Right cardiac atrium (tissue), 5 donors: ENCODE measurements at regions not wholly inside any gene's neighbourhood (a gene's known extent, or its start where the extent isn't known, plus 50 kb on each side); places are given as distances from the start of the nearest gene placed in this dataset.
"Not testable (repeated sequence)": the region's sequence is repeated elsewhere in the genome, so short reads cannot be mapped to it uniquely, and the experiment has no call there.

Source experiments
- ATAC-seq, 2 donors: fragments of 200-7000 bp; cut with Tn5 transposase; one replicate each; pipeline versions ENCODE4 v1.8.0 to v1.9.1; 2020; ENCODE audit warnings: moderate library complexity in 2 of 2, mild to moderate bottlenecking in 1 of 2
- DNase-seq, 3 donors: peaks; one replicate each; pipeline ENCODE4 v3.0.0-alpha.2; 2020
- H3K27ac ChIP-seq: one replicate; pipeline ENCODE4 v1.5.1; 2013; ENCODE audit warnings: mild to moderate bottlenecking, low read length, control low read depth, moderate library complexity
- H3K27me3 ChIP-seq: one replicate; pipeline ENCODE4 v1.6.1; 2013; ENCODE audit not compliant: control insufficient read depth, insufficient read depth
- H3K4me1 ChIP-seq: one replicate; pipeline ENCODE4 v1.6.1; 2013; ENCODE audit warnings: low read length; ENCODE audit not compliant: control insufficient read depth, insufficient read depth
- H3K4me3 ChIP-seq: one replicate; pipeline ENCODE4 v1.5.1; 2013; ENCODE audit warnings: low read length, control low read depth
- H3K9me3 ChIP-seq: one replicate; pipeline ENCODE4 v1.6.1; 2013; ENCODE audit warnings: low read length; ENCODE audit not compliant: control insufficient read depth
- WGBS: extraction: QIAGEN DNeasy Blood & Tissue Kit; methylation state at CpG from one replicate; pipeline ENCODE4 v1.1.7; 2013; 5-methylcytosine and 5-hydroxymethylcytosine counted together
- intact Hi-C, 4 donors: fragments of 100-400 bp; cut with DNase I; formaldehyde crosslinking; loops; one replicate each; pipeline versions ENCODE4 v1.11.0 to v1.14.0; 2022 to 2023
- donor health status: healthy with polysubstance abuse.
- donor health status: DM: no; HTN: yes; CAD: no.
- donor health status: DM: no; HTN: no; CAD: no.
- donor health status: DM: no; HTN: yes; CAD: no; lungs with severe emphysema.
- donor health status: DM: yes; HTN: yes; CAD: no.

DNA sequence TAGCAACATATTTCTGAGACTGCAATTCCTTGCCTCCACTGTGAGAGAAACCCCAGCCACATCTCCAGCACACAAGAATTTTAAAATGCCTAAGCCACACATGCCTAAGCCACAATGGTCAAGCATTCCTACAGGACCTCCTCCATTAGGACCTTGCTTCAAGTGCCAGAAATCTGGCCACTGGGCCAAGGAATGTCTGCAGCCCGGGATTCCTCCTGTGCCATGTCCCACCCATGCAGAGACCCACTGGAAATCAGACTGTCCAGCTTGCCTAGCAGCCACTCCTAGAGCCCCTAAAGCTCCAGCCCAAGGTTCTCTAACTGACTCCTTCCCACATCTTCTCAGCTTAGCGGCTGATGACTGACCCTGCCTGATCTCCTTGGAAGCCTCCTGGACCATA lies 117.5 kb downstream of the AHR start:
- intact Hi-C loops = no loop called here
- ATAC-seq = no peak
- Histone ChIP-seq H3K9me3 (peaks cover 2% of the 10 kb centered on the region), H3K4me1 (no peaks in the 10 kb centered on the region), H3K4me3 (no peak overlapping the region), H3K27ac (no peak overlapping the region), H3K27me3 (no peaks in the 10 kb centered on the region)
- WGBS = 96% methylated on average over 2 of the region's 2 CpGs
- no peak for DNase-seq

DNA sequence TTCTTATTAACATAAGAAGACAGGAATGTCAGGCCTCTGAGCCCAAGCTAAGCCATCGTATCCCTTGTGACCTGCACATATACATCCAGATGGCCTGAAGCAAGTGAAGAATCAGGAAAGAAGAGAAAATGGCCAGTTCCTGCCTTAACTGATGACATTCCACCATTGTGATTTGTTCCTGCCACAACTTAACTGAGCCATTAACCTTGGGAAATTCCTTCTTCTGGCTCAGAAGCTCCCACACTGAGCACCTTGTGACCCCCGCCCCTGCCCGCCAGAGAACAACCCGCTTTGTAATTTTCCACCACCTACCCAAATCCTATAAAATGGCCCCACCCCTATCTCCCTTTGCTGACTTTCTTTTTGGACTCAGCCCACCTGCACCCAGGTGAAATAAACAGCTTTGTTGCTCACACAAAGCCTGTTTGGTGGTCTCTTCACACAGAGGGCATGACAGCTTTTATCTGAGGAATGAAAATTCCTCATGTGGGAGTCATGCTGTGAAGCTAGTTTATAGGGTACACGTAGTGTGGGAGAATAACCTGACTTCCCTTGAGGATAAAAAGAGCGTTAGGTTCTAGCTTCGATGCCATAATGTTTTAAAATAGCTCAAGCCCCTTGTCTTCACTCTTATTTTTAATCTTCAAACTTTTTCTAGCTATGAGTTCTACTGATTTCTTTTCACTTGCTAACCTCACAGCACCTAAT lies 122.0 kb downstream of the AHR start:
- H3K27me3 ChIP-seq, DNase-seq, H3K4me1 ChIP-seq, H3K9me3 ChIP-seq, ATAC-seq, H3K4me3 ChIP-seq, H3K27ac ChIP-seq, intact Hi-C loops: not testable (repeated sequence)
- 77% methylated on average over 7 of the region's 7 CpGs for WGBS

DNA sequence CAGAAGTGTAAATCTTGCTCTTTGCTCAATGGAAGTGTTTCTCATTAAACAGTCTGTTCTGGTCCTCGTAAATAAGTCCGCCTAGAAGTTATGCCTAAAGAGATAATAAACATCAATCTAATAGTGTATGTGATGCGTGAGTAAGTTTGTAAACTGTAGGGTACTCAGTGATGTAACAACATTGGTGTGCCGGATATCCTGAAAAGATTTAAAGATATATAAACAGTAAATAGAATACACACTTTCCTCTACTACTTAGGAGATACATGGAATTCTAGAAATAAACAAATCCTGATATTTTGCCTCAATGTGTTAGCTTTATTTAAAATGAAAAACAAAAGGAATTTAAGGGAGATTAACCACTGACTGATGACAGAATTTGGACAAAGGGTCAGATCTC lies 123.5 kb downstream of the AHR start:
- Histone ChIP-seq H3K4me3 (no peak overlapping the region), H3K27me3 (no peaks in the 10 kb centered on the region), H3K27ac (no peak overlapping the region), H3K4me1 (no peaks in the 10 kb centered on the region), H3K9me3 (no peaks in the 10 kb centered on the region)
- WGBS = 79% methylated on average over 4 of the region's 4 CpGs
- intact Hi-C loops = no loop called here
- DNase-seq = no peak
- no peak for ATAC-seq

DNA sequence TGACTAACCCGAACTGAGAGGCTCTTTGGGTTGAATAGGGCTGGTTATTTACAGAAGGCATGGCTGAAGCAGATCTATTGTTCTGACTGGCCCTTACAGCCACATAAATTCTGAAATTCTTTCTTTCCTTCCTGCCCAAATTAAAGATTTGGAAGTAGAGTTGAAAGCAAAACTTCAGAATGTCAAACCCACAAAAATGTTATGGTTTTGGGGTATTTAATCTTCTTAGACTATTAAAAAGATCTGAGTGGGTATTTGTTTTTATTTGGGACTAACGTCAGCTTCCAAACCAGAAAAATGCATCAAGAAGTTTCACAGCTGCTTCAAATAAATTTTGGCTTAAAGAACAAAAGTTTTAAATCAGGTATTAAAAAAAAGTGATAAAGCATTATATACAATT lies 124.5 kb downstream of the AHR start:
- ATAC-seq (no peak), DNase-seq (no peak)
- Histone ChIP-seq H3K9me3 (no peaks in the 10 kb centered on the region), H3K27me3 (no peaks in the 10 kb centered on the region), H3K4me3 (no peak overlapping the region), H3K4me1 (no peaks in the 10 kb centered on the region), H3K27ac (no peak overlapping the region)
- intact Hi-C loops = no loop called here
- 65% methylated on average over 2 of the region's 2 CpGs for WGBS

DNA sequence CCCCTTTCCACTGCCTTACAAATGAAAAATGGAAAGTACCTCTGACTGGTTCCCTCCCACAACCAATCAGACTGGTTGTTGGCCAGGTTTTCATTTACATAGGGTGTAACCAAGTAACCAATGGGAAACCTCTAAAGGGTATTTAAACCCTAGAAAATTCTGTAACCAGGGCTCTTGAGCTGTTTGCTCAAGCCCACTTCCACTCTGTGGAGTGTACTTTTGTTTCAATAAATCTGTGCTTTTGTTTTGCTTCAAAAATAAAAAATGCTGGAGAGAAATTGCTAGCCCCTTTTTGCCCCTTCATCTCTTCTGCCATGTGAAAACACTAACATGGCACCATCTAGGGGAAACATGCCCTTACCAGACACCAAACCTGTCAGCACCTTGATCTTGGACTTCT lies 129.5 kb downstream of the AHR start:
- Histone ChIP-seq H3K27me3 (no peaks in the 10 kb centered on the region), H3K4me3 (no peak overlapping the region), H3K9me3 (peaks cover 4% of the 10 kb centered on the region), H3K4me1 (no peaks in the 10 kb centered on the region), H3K27ac (no peak overlapping the region)
- intact Hi-C loops = no loop called here
- DNase-seq (no peak), ATAC-seq (no peak)

DNA sequence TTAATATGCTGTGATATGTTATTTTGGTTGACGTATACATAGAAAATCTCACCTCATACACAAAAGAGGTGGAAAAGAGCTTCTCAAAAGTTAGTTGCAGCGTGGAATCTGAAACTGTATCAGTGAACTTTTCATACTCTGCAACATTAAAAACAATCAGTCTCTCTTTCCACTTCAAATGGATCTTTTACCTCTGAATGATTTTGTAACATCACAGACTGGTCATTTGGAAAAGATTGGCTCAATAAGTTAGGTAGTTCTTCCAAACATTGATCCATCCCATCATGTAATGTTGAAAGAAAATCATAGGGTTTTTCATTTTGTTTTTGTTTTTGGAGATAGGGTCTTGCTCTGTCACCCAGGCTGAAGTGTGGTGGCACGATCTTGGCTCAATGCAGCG lies 131.1 kb downstream of the AHR start:
- intact Hi-C loops = no loop called here

DNA sequence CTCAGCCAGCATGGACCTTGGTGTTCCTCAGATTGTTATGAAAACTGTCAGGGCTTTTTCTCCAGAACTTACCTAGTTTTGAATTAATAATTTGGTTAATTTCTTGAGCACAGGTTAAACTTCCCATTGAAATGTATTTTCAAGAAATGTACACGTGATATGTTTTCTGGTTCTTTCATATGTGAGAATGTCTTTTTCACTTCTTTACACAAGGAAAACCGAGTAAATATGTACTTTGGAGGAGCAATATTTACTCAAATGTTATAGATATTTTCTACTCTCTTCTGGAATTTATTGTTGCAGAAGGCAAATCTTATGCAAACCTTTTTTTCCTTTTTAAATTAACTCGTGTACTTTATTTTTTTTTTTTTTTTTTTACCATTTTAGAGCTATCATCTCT lies 134.3 kb downstream of the AHR start:
- WGBS = 88% methylated on average over 3 of the region's 3 CpGs
- no peak overlapping the region for H3K27ac ChIP-seq
- H3K4me3 ChIP-seq = no peak overlapping the region
- intact Hi-C loops = no loop called here
- DNase-seq (no peak), ATAC-seq (no peak)
- no peaks in the 10 kb centered on the region for H3K4me1 ChIP-seq
- H3K9me3 ChIP-seq = peaks cover 4% of the 10 kb centered on the region
- H3K27me3 ChIP-seq = no peaks in the 10 kb centered on the region

More for the DNA sequence above, 131.1 kb downstream of the AHR start:
- H3K9me3 ChIP-seq = peaks cover 4% of the 10 kb centered on the region
- no peaks in the 10 kb centered on the region for H3K4me1 ChIP-seq
- ATAC-seq (no peak), DNase-seq (no peak)
- WGBS = 96% methylated on average over 4 of the region's 4 CpGs
- H3K4me3 ChIP-seq = no peak overlapping the region
- no peak overlapping the region for H3K27ac ChIP-seq
- H3K27me3 ChIP-seq = no peaks in the 10 kb centered on the region

DNA sequence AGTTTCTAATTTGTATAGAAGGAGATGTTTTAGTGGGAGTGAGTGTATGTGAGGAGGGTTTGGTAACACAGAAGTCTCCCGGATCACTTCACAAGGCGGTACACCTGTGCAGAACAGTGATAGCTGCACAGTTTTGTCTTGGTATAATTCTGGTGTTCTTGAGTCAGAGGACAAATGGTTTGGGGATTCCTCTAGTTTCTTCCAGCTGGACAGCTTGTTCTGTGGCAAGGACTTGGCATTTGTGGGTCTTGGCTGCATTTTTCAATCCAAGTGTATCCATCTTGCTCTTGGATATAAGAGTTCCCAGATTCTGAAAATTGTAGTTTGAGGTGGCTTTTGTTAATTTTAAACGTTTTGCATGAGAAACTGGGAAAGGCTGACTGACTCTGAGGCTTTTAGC lies 135.7 kb downstream of the AHR start:
- Histone ChIP-seq H3K9me3 (no peaks in the 10 kb centered on the region), H3K4me1 (no peaks in the 10 kb centered on the region), H3K27me3 (no peaks in the 10 kb centered on the region), H3K27ac (no peak overlapping the region), H3K4me3 (no peak overlapping the region)
- WGBS = 72% methylated on average over 3 of the region's 3 CpGs
- no peak for DNase-seq
- intact Hi-C loops = no loop called here
- no peak for ATAC-seq

DNA sequence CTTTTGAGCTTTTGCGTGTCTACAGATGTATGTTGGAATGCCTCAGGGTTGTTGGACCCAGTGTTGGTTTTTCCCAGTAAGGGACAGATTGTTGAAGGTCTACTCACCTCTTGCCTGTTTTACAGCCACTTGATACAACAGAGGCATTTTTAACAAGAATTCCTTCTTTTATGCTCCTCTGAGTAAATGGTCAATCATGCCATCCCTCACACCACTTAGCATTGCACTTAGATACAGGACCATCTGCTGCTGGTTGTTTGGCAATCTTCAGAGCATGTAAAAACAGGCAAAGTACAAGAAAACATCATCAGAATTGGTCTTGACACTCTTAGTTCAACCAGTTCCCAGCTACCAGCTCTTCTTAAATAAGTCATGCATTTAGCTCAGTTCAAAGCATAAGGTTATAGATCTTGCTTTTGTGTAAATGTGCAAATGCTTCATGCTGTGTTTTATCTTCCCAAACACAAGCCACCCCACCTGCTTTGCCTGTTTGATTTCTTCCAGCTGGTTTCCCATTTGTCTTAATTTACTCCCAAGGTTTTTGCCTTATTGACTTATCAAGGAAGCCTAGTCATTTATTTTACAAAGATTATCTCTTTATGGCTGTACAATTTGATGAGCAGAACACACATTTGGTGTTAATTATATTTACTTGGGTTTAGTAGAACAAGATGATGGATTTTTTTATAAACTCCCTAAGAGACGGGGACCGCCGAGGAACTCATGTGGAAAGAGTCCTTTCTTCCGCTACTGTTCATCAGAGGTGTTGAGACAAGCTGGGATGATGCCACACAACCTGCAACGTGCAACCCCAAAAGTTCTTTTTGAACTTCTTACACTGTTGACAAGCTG lies 136.6 kb downstream of the AHR start:
- WGBS = 88% methylated on average over 6 of the region's 6 CpGs
- Histone ChIP-seq H3K4me1 (no peaks in the 10 kb centered on the region), H3K4me3 (no peak overlapping the region), H3K27ac (no peak overlapping the region), H3K9me3 (no peaks in the 10 kb centered on the region), H3K27me3 (no peaks in the 10 kb centered on the region)
- DNase-seq (no peak), ATAC-seq (no peak)
- intact Hi-C loops = no loop called here

DNA sequence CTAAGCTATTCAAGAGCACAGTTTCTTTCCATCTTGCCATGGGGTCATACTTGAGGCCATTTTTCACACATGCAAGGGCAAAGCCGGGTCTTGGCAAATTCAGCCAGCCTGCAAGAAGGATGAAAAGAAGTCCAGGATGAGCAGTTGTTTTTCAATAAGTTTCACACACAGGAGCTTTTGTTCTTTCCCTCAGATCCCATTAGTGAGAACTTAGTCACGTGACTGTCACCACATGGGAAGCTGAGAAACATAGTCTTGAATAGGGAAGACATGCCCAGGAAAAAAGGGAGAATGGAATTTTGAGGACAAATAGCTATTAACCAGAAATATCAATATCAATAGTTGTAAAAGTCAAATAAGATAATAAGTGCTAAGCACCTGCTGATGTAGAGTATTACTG lies 137.7 kb downstream of the AHR start:
- intact Hi-C loops = no loop called here
- Histone ChIP-seq H3K27ac (no peak overlapping the region), H3K4me3 (no peak overlapping the region), H3K9me3 (no peaks in the 10 kb centered on the region), H3K27me3 (no peaks in the 10 kb centered on the region), H3K4me1 (no peaks in the 10 kb centered on the region)
- ATAC-seq (no peak), DNase-seq (no peak)
- WGBS = 86% methylated on average over 2 of the region's 2 CpGs

DNA sequence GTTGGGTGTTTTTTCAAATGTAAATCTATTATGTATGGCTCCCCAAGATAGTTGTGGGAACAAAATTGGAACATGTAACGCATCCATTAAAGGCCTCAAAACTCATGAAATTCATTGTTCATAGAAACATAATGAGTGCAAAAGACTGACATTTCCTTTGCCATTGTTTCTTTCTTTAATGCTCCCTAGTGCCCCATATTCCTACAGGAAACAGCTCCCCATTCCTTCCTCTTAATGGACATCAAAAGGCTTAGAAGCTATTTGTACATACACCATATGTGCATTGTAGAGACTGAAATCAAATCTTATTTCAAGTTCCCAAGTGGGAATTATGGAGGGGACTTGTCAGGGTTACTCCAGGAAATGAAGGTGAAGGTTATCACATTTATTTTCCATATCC lies 139.1 kb downstream of the AHR start:
- H3K9me3 ChIP-seq = no peaks in the 10 kb centered on the region
- DNase-seq = no peak
- intact Hi-C loops = no loop called here
- no peaks in the 10 kb centered on the region for H3K27me3 ChIP-seq
- WGBS = 89% methylated on average over 1 of the region's 1 CpG
- H3K27ac ChIP-seq = no peak overlapping the region
- no peak for ATAC-seq
- no peak overlapping the region for H3K4me3 ChIP-seq
- H3K4me1 ChIP-seq = no peaks in the 10 kb centered on the region
